HG03175 (cell line): ENCODE measurements at regions not wholly inside any gene's neighbourhood (a gene's known extent, or its start where the extent isn't known, plus 50 kb on each side); places are given as distances from the start of the nearest gene placed in this dataset.
"Not testable (repeated sequence)": the region's sequence is repeated elsewhere in the genome, so short reads cannot be mapped to it uniquely, and the experiment has no call there.

Source experiments
- ATAC-seq: cut with Tn5 transposase; IDR thresholded peaks from one replicate; pipeline ENCODE4 v1.9.1; 2021; ENCODE audit warnings: mild to moderate bottlenecking, moderate library complexity; ENCODE audit not compliant: unreplicated experiment

GRCh38 chr14:44873536-44873935, 88.2 kb downstream of the KLHL28 start:
- no peak for ATAC-seq

GRCh38 chr14:44866770-44867169, 95.0 kb downstream of the KLHL28 start:
- ATAC-seq: no peak

DNA sequence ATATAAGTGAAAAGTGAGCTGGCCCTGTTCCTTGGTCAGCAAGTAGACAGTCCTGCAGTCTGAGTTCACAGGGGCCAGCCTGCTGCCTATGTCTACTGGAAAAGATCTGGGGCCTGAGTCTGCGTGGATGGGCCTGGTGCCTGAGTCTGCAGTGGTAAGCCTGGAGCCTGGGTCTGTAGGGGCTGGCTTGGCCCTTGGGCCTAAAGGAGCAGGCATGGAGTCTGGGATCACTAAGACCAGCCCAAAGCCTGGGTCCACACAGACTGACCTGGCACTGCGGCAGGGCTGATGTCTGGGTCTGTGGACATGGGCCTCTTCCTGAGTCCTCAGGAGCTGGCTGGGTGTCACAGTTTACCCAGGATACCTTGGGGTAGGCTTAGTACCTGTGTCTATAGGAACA, 95.4 kb downstream of the KLHL28 start:
- no peak for ATAC-seq

DNA sequence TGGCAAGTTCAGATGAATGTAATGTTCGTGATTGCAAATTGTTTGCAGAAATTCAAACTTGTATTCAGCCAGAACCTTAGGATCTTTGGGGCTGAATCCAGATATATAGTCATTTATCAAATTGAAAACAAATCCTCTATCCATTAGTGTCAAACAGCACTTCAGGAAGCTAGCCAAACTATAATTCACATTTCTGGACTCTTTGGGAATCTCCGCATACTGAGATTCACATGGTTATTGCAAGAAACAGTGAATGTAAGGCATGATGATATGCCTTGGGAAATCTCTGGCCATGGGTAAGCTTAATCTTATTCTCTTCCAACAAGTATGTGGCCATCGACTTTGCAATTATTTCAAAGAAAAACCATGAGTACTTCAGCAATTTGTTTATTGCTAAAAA, 98.5 kb downstream of the KLHL28 start:
- no peak for ATAC-seq

- no peak for ATAC-seq
Measured at GRCh38 chr14:44854114-44854513, 107.6 kb downstream of the KLHL28 start.

- no peak for ATAC-seq
Measured at GRCh38 chr14:44847526-44848309, 114.0 kb downstream of the KLHL28 start.

DNA sequence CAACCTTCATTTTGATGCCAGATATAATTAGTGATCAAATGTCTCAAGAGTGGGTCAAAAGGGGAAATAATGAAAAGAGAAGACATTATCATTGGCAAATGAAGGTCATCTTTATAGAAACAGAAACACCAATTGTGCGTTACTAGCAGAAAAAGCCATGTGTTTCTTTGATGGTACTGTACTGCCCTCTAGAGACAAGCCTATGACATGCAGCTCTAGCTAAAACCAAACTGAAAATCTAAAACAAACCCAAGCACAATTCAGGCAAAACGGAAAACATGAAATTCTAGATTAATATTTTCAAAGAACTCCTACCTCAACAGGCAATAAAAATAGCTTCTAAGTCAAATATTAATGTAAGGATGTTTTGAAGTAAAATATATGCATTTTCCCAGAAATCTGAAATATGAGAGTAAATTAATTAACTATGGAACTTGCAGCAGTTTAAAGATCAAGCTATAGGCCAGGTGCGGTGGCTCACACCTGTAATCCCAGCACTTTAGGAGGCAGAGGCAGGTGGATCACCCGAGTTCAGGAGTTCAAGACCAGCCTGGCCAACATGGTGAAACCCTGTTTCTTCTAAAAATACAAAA, 115.4 kb downstream of the KLHL28 start:
- ATAC-seq: peak; percentile 84

DNA sequence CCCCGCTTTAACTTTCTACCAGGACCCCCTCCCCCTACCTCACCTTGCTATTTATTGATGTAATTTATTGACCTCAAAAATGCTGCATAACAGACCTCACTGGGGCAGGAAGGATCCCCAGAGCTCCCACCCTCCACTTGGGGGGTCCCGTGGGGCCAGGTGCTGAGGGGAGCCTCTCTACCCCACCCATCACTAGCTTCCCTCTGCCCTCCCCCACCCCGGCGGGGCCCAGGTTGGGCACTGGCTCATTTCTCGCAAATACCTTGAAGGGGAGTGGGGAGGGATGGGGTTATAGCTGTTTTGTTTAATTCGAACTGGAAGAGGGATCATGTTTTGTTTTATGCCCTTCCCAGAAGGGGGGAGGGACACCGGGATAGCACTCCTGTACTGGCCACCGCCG, 125.8 kb downstream of the KLHL28 start:
- not testable (repeated sequence) for ATAC-seq

DNA sequence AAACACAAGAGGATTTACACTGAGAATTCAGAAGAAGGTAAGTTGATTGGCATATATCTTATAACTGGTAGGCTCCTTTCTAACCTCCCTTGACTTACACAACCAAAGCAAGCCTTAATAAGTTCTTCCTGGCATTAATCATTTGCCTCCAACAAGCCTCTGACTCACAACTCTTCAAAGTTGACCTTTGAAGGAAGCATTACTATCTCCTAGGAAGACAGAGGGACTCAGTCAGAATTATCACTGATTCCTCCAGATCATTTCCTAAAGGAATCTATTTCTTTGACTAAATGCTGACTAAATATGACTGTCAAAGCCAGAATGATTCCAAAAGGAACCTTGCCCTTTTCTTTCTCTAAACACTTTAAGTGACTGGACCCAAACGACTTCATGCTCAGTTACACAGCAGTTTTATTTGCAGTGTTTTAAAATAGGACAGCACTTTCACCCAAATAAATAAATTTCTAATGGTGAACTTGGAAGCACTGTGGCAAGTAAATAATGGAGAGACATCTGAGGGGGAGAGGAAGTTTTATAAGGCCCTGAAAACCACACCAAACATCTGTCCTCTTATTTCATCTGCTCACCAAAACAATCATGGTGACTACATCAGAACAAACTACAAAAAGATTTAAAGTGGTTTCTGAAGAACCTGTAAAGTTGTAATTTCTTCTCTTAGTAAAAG, 128.2 kb downstream of the KLHL28 start:
- ATAC-seq: no peak

- ATAC-seq: no peak
Measured at GRCh38 chr14:44830371-44830770, 131.4 kb downstream of the KLHL28 start.

GRCh38 chr14:44829021-44829420, 132.7 kb downstream of the KLHL28 start:
- ATAC-seq: no peak

DNA sequence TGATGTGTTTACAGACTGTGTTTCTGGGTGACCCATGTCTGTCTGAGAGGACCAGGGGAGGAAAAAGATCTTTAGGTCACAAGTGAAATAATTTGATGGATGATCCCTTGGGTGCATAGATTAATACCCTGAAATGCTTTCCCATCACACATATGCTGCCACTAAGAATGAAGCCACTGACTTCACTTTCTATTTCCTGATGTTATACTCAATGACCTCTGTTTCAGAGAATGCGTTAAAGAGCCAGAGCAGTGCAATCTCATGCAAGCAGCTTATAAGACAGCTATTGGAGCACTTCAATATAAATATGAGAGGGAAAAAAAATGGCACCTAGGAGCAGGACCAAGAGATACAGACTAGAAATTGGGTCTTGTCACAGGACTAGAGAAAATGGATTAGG, 133.7 kb downstream of the KLHL28 start:
- no peak for ATAC-seq

DNA sequence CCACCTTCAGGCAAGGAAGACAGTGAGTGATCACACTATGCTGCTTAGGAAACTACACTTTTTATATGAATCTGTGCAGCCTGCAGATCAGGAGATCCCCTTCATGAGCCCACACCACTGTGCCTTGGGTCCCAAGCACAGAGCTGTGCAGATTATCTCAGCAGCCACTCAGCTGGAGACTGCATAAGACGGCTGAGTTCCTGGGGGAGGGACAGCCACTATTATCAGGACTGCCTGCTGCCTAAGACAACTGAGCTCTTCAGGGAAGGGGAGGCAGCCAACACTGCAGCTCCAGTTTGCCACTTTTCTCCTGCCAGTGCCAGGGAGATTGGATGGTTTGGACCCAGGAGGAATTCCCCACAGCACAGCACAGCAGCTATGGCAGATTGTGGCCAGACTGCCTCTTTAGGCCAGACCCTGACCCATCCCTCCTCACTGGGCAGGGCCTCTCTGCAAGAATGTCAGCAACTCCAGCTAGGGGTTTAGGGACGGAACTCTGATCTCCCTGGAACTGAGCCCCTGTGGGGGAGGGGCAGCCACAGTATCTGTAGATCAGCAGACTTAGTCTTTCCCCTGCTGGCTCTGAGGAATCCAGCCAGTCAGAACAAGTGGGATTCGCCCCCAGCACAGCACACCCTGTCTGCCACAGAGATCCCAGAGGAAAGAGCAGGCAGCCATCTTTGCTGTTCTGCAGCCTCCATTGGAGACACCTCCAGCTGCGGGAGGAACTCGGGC, 141.3 kb downstream of the KLHL28 start:
- ATAC-seq: no peak

- ATAC-seq: no peak
Measured at GRCh38 chr14:44814196-44814595, 147.6 kb downstream of the KLHL28 start.

DNA sequence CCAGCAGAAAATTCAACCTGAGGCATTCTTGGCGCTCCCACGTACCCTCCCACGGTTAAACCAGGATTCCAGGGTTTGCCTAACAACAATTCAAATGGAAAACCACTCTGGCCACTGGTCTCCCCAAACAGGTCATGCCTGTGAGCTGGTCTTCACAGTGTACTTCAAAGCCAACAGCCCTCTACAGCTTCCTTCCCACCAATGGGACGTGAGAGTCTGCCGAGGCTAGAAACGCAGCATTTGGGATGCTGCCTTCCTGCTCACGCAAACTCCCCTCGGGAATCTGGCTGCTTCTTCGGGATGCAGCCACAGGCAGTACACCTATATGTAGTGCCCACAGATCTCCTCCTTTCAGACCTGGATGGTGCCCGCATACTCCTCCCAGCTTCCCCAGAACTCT, 149.1 kb downstream of the KLHL28 start:
- no peak for ATAC-seq

DNA sequence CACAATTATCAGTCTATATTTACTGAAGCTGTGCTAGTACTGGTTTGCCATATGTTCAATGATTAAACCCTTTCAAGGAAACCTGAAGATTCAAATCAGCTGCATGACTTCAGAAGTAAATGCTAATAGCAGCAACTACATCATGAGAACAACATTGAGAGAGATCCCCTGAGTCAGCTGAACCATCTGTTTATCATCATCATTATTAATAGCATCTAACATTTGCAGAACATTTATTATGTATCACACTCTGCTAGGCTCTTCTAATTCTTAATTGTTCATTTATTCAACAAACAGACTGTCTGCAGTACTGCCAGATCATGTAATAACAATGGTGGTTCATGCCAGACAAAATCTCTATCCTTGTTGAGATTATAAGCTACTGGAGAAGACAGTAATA, 157.4 kb downstream of the KLHL28 start:
- no peak for ATAC-seq

- ATAC-seq: peak; percentile 81
Measured at GRCh38 chr14:44803239-44803905, 158.4 kb downstream of the KLHL28 start.

GRCh38 chr14:44798386-44799242, 163.1 kb downstream of the KLHL28 start:
- no peak for ATAC-seq

DNA sequence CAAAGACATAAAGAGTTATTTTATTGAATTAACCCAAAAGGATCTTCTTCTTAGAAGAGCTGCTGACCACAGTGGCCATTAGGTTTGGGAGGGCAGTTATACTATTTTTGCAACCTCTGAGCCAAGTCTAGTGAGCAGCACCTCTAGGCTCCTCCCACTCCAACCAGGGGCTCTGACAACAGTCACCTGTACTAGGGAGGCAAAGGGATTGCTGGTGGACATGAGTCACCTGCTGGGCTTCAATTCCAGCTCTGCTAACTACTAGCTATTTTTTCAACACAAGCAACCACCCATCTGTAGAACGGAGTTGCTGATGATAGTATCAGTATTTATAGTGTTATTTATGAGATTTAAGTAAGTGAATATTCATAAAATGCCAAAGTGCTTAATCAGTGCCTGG, 166.0 kb downstream of the KLHL28 start:
- ATAC-seq: no peak

GRCh38 chr14:44791730-44792129, 170.0 kb downstream of the KLHL28 start:
- no peak for ATAC-seq
